ENCODE measurements at regions not wholly inside any gene's neighbourhood (a gene's known extent, or its start where the extent isn't known, plus 50 kb on each side); places are given as distances from the start of the nearest gene placed in this dataset.

GRCh38 chr3:67790043-67790442 is 135.6 kb upstream of the SUCLG2 start:
- TF ChIP-seq POLR2A (IDR thresholded peaks at IDR 0.05): no peak
- no peak for TF ChIP-seq CTCF (IDR thresholded peaks at IDR 0.05)
- no peak for TF ChIP-seq EP300 (IDR thresholded peaks at IDR 0.05)

All from ovary (tissue), 3 donors.